ENCODE measurements at regions not wholly inside any gene's neighbourhood (a gene's known extent, or its start where the extent isn't known, plus 50 kb on each side); places are given as distances from the start of the nearest gene placed in this dataset.
"Not testable (repeated sequence)": the region's sequence is repeated elsewhere in the genome, so short reads cannot be mapped to it uniquely, and the experiment has no call there.

DNA sequence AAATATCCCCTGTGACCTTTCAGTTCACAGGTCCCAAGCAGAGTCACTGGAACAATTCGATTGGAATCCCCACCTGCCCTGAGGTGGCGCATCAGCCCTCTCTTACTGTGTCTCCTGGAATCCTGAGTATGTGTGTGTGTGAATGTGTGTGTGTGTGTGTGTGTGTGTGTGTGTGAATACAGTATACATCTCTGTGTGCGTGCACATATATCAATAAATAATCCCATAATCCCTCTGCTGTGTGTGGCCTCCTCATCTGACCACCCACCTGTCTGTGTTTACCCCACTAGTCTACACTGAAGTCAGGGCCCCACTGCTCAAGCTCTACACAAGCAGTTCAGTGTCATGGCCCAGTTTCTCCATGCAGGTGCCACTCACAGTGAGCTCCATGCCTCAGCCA, 187.4 kb downstream of the ERCC6L2 start:
- TF ChIP-seq, protein P1, sequence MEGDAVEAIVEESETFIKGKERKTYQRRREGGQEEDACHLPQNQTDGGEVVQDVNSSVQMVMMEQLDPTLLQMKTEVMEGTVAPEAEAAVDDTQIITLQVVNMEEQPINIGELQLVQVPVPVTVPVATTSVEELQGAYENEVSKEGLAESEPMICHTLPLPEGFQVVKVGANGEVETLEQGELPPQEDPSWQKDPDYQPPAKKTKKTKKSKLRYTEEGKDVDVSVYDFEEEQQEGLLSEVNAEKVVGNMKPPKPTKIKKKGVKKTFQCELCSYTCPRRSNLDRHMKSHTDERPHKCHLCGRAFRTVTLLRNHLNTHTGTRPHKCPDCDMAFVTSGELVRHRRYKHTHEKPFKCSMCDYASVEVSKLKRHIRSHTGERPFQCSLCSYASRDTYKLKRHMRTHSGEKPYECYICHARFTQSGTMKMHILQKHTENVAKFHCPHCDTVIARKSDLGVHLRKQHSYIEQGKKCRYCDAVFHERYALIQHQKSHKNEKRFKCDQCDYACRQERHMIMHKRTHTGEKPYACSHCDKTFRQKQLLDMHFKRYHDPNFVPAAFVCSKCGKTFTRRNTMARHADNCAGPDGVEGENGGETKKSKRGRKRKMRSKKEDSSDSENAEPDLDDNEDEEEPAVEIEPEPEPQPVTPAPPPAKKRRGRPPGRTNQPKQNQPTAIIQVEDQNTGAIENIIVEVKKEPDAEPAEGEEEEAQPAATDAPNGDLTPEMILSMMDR (IDR thresholded peaks at IDR 0.05; ENCODE audit: low read depth, low read length, missing control alignments), result no peak
- no peak overlapping the region for H3K4me3 ChIP-seq (ENCODE audit: low read depth, low read length)
- DNase-seq (ENCODE audit: low read depth), result no peak

DNA sequence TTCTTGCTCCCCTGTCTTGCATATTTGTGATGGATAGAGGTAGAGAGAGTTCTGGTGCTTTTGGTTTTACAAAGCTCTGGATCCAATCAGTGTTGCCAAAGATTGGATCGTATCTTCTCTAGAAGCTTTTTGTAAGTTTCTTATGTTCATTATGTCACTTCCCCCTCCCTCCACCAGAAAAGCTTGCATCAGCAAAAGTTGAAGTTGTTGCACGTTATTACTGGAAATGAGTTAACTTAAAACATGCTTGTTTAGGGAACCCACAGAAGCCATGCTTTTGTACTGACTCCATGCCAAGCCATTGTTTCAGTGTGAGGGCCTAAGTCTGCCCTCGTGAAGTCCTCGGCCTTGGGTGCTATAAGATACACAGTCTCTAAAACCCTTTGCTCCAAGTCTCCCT, 186.5 kb downstream of the ERCC6L2 start:
- no peak overlapping the region for H3K4me3 ChIP-seq (ENCODE audit: low read depth, low read length)
- DNase-seq (ENCODE audit: low read depth), result no peak
- TF ChIP-seq, protein P1 (IDR thresholded peaks at IDR 0.05; ENCODE audit: low read depth, low read length, missing control alignments), result no peak

DNA sequence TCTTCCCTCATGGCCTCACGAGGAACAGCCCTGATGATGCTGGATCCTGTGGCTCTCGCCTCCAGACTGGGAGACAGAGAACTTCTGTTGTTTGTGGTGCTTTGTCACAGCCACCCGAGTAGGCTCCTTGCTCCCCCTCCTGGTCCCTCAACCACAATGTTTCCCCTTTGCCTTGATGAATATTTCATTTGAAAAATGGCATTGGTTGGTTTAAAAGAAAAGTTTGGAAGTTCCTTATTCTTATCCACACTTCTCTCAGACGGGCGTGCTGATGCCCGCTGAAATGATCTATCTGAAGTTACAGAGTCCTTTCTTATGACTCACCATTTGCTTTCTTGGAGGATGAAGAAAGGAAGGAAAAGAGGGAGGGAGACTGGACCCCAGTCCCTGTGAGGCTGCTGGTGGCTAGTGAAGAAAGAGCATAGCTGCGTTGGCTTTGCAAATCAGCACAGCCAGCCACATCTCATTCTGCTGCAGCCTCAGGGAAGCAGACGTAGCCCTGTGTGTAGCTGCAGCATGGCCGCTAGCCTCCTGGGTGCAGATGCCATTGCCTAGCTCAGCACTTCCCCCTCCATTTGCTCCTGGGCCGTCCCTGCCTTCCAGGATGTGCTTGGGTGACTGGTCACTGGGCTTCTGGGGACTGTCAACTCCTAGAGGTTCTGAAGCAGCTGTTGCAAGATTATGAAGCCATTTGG, 185.9 kb downstream of the ERCC6L2 start:
- DNase-seq (ENCODE audit: low read depth), result no peak
- TF ChIP-seq, protein P1 (IDR thresholded peaks at IDR 0.05; ENCODE audit: low read depth, low read length, missing control alignments), result peak; percentile 44
- H3K4me3 ChIP-seq (ENCODE audit: low read depth, low read length), result no peak overlapping the region

DNA sequence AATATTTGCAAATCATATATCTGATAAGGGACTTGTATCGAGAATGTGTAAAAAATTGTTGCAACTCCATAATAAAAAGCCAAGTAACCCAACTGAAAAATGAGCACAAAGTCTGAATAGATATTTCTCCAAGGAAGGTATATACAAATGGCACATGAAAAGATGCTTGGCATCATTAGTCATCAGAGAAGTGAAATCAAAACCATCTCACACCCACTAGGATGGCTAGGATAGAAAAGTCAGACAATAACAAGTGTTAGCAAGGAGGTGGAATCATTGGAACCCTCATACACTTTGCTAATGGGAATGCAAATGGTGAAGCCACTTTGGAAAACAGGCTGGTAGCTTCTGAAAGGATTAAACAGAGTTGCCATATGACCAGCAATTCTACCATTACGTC, 182.7 kb downstream of the ERCC6L2 start:
- no peak overlapping the region for H3K4me3 ChIP-seq (ENCODE audit: low read depth, low read length)
- TF ChIP-seq, protein P1 (IDR thresholded peaks at IDR 0.05; ENCODE audit: low read depth, low read length, missing control alignments), result no peak
- DNase-seq (ENCODE audit: low read depth), result no peak

DNA sequence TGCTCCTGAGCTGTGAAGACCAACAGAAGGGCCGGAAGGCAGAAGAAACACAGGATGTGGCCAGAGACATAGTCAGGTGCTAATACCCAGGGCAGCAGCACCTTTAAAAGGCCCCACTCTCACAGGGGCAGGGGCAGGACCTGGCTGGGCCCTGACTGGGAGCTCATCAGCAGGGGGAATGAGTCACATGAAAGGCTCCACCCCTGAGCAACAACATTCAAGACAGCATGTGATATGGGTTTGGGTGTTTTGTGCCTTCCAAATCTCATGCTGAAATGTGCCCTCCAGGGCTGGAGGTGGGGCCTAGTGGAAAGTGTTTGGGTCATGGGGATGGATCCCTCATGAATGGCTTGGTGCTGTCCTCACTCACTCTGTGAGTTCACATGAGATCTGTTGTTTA, 181.7 kb downstream of the ERCC6L2 start:
- no peak for DNase-seq (ENCODE audit: low read depth)
- TF ChIP-seq, protein P1 (IDR thresholded peaks at IDR 0.05; ENCODE audit: low read depth, low read length, missing control alignments), result no peak
- no peak overlapping the region for H3K4me3 ChIP-seq (ENCODE audit: low read depth, low read length)

DNA sequence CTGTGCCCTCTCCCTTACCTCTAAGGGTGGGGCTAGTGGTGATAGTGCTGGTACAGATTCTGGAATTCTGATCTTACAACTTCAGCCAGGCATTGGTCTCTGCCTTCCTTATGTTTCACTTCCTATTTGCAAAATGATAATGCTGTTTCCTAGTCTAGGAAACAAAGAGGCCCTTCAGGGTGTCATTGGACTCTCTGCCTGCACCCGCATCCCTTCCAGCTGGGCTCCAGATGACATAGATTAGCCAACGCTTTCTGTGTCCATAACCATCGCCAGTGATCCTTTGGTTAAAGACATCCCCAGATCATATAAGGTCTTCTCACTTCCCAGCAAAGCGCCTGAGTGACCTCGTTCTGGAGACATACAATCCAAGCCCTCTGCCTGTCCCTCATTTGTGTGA, 180.7 kb downstream of the ERCC6L2 start:
- H3K4me3 ChIP-seq (ENCODE audit: low read depth, low read length), result no peak overlapping the region
- DNase-seq (ENCODE audit: low read depth), result no peak
- TF ChIP-seq, protein P1 (IDR thresholded peaks at IDR 0.05; ENCODE audit: low read depth, low read length, missing control alignments), result no peak

DNA sequence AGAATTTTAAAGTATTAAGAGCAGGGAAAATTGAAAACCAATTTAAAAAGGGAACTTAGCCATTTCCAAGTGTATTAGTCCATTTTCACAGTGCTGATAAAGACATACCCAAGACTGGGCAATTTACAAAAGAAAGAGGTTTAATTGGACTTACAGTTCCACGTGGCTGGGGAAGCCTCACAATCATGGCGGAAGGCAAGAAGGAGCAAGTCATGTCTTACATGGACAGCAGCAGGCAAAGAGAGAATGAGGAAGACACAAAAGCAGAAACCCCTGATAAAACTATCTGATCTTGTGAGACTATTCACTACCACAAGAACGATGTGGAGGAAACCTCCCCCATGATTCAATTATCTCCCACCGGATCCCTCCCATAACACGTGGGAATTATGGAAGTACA, 178.8 kb downstream of the ERCC6L2 start:
- H3K4me3 ChIP-seq (ENCODE audit: low read depth, low read length); DNase-seq (ENCODE audit: low read depth): not testable (repeated sequence)
